ENCODE measurements at regions not wholly inside any gene's neighbourhood (a gene's known extent, or its start where the extent isn't known, plus 50 kb on each side); places are given as distances from the start of the nearest gene placed in this dataset.
"Not testable (repeated sequence)": the region's sequence is repeated elsewhere in the genome, so short reads cannot be mapped to it uniquely, and the experiment has no call there.

GRCh38 chr6:4334158-4334740, 198.9 kb upstream of the ECI2 start:
- not testable (repeated sequence) for H3K9me3 ChIP-seq (ENCODE audit: control insufficient read depth, insufficient read depth, low read length); H3K27me3 ChIP-seq (ENCODE audit: control insufficient read depth, insufficient read depth, low read length); H3K36me3 ChIP-seq (ENCODE audit: control insufficient read depth, insufficient read depth, low read length); DNase-seq (ENCODE audit: low read depth in 4 of 6, low spot score in 6 of 6); H3K4me3 ChIP-seq (ENCODE audit: low read depth, low read length); H3K27ac ChIP-seq (ENCODE audit: low read depth, low read length); H3K4me1 ChIP-seq (ENCODE audit: control insufficient read depth, insufficient read depth, low read length)
- 78% methylated on average over 8 of the region's 24 CpGs for WGBS (ENCODE audit: insufficient coverage)

- no CpG with 5 or more reads among the region's 1 CpG for WGBS (ENCODE audit: insufficient coverage)
- Histone ChIP-seq H3K9me3 (ENCODE audit: control insufficient read depth, insufficient read depth, low read length) (peaks cover 2% of the 10 kb centered on the region), H3K27ac (ENCODE audit: low read depth, low read length) (no peak overlapping the region), H3K36me3 (ENCODE audit: control insufficient read depth, insufficient read depth, low read length) (no peaks in the 10 kb centered on the region), H3K4me3 (ENCODE audit: low read depth, low read length) (no peak overlapping the region), H3K4me1 (ENCODE audit: control insufficient read depth, insufficient read depth, low read length) (no peaks in the 10 kb centered on the region), H3K27me3 (ENCODE audit: control insufficient read depth, insufficient read depth, low read length) (no peaks in the 10 kb centered on the region)
- no peak for DNase-seq (ENCODE audit: low read depth in 4 of 6, low spot score in 6 of 6)
Measured at GRCh38 chr6:4327841-4328240, 192.5 kb upstream of the ECI2 start.

GRCh38 chr6:4324746-4325145, 189.4 kb upstream of the ECI2 start:
- no peak for DNase-seq (ENCODE audit: low read depth in 4 of 6, low spot score in 6 of 6)
- no peak overlapping the region for H3K4me3 ChIP-seq (ENCODE audit: low read depth, low read length)
- no peaks in the 10 kb centered on the region for H3K4me1 ChIP-seq (ENCODE audit: control insufficient read depth, insufficient read depth, low read length)
- peaks cover 2% of the 10 kb centered on the region for H3K9me3 ChIP-seq (ENCODE audit: control insufficient read depth, insufficient read depth, low read length)
- no peaks in the 10 kb centered on the region for H3K36me3 ChIP-seq (ENCODE audit: control insufficient read depth, insufficient read depth, low read length)
- H3K27ac ChIP-seq (ENCODE audit: low read depth, low read length) = no peak overlapping the region
- H3K27me3 ChIP-seq (ENCODE audit: control insufficient read depth, insufficient read depth, low read length) = no peaks in the 10 kb centered on the region

- DNase-seq (ENCODE audit: low read depth in 4 of 6, low spot score in 6 of 6) = no peak
- no peaks in the 10 kb centered on the region for H3K36me3 ChIP-seq (ENCODE audit: control insufficient read depth, insufficient read depth, low read length)
- WGBS (ENCODE audit: insufficient coverage) = 100% methylated on average over 1 of the region's 2 CpGs
- no peaks in the 10 kb centered on the region for H3K27me3 ChIP-seq (ENCODE audit: control insufficient read depth, insufficient read depth, low read length)
- no peak overlapping the region for H3K27ac ChIP-seq (ENCODE audit: low read depth, low read length)
- H3K4me1 ChIP-seq (ENCODE audit: control insufficient read depth, insufficient read depth, low read length) = no peaks in the 10 kb centered on the region
- H3K9me3 ChIP-seq (ENCODE audit: control insufficient read depth, insufficient read depth, low read length) = peaks cover 2% of the 10 kb centered on the region
- H3K4me3 ChIP-seq (ENCODE audit: low read depth, low read length) = no peak overlapping the region
Measured at GRCh38 chr6:4323322-4323721, 187.9 kb upstream of the ECI2 start.

- Histone ChIP-seq H3K36me3 (ENCODE audit: control insufficient read depth, insufficient read depth, low read length) (no peaks in the 10 kb centered on the region), H3K4me3 (ENCODE audit: low read depth, low read length) (no peak overlapping the region), H3K9me3 (ENCODE audit: control insufficient read depth, insufficient read depth, low read length) (peaks cover 2% of the 10 kb centered on the region), H3K27me3 (ENCODE audit: control insufficient read depth, insufficient read depth, low read length) (no peaks in the 10 kb centered on the region), H3K27ac (ENCODE audit: low read depth, low read length) (no peak overlapping the region), H3K4me1 (ENCODE audit: control insufficient read depth, insufficient read depth, low read length) (no peaks in the 10 kb centered on the region)
- WGBS (ENCODE audit: insufficient coverage) = 93% methylated on average over 1 of the region's 1 CpG
- DNase-seq (ENCODE audit: low read depth in 4 of 6, low spot score in 6 of 6) = no peak
Measured at GRCh38 chr6:4322846-4323309, 187.5 kb upstream of the ECI2 start.

GRCh38 chr6:4322134-4322845, 186.9 kb upstream of the ECI2 start:
- peaks cover 2% of the 10 kb centered on the region for H3K9me3 ChIP-seq (ENCODE audit: control insufficient read depth, insufficient read depth, low read length)
- no peak overlapping the region for H3K27ac ChIP-seq (ENCODE audit: low read depth, low read length)
- 86% methylated on average over 5 of the region's 6 CpGs for WGBS (ENCODE audit: insufficient coverage)
- H3K36me3 ChIP-seq (ENCODE audit: control insufficient read depth, insufficient read depth, low read length) = no peaks in the 10 kb centered on the region
- H3K4me1 ChIP-seq (ENCODE audit: control insufficient read depth, insufficient read depth, low read length) = no peaks in the 10 kb centered on the region
- no peaks in the 10 kb centered on the region for H3K27me3 ChIP-seq (ENCODE audit: control insufficient read depth, insufficient read depth, low read length)
- no peak overlapping the region for H3K4me3 ChIP-seq (ENCODE audit: low read depth, low read length)
- DNase-seq (ENCODE audit: low read depth in 4 of 6, low spot score in 6 of 6) = no peak

GRCh38 chr6:4320860-4321259, 185.5 kb upstream of the ECI2 start:
- DNase-seq (ENCODE audit: low read depth in 4 of 6, low spot score in 6 of 6) = peak in 1 of 6 donors; percentile 67
- no peaks in the 10 kb centered on the region for H3K27me3 ChIP-seq (ENCODE audit: control insufficient read depth, insufficient read depth, low read length)
- no peak overlapping the region for H3K27ac ChIP-seq (ENCODE audit: low read depth, low read length)
- no peaks in the 10 kb centered on the region for H3K4me1 ChIP-seq (ENCODE audit: control insufficient read depth, insufficient read depth, low read length)
- no CpG with 5 or more reads among the region's 1 CpG for WGBS (ENCODE audit: insufficient coverage)
- H3K36me3 ChIP-seq (ENCODE audit: control insufficient read depth, insufficient read depth, low read length) = no peaks in the 10 kb centered on the region
- H3K9me3 ChIP-seq (ENCODE audit: control insufficient read depth, insufficient read depth, low read length) = no peaks in the 10 kb centered on the region
- no peak overlapping the region for H3K4me3 ChIP-seq (ENCODE audit: low read depth, low read length)

- Histone ChIP-seq H3K36me3 (ENCODE audit: control insufficient read depth, insufficient read depth, low read length) (no peaks in the 10 kb centered on the region), H3K4me1 (ENCODE audit: control insufficient read depth, insufficient read depth, low read length) (no peaks in the 10 kb centered on the region), H3K9me3 (ENCODE audit: control insufficient read depth, insufficient read depth, low read length) (no peaks in the 10 kb centered on the region), H3K27me3 (ENCODE audit: control insufficient read depth, insufficient read depth, low read length) (no peaks in the 10 kb centered on the region), H3K27ac (ENCODE audit: low read depth, low read length) (no peak overlapping the region), H3K4me3 (ENCODE audit: low read depth, low read length) (no peak overlapping the region)
- WGBS (ENCODE audit: insufficient coverage) = 90% methylated on average over 2 of the region's 4 CpGs
- peak in 2 of 6 donors; percentile 20 to 47 for DNase-seq (ENCODE audit: low read depth in 4 of 6, low spot score in 6 of 6)
Measured at GRCh38 chr6:4319981-4320683, 184.8 kb upstream of the ECI2 start.

GRCh38 chr6:4318321-4318720, 182.9 kb upstream of the ECI2 start:
- H3K36me3 ChIP-seq (ENCODE audit: control insufficient read depth, insufficient read depth, low read length) = no peaks in the 10 kb centered on the region
- 90% methylated on average over 2 of the region's 2 CpGs for WGBS (ENCODE audit: insufficient coverage)
- no peaks in the 10 kb centered on the region for H3K27me3 ChIP-seq (ENCODE audit: control insufficient read depth, insufficient read depth, low read length)
- no peak overlapping the region for H3K4me3 ChIP-seq (ENCODE audit: low read depth, low read length)
- DNase-seq (ENCODE audit: low read depth in 4 of 6, low spot score in 6 of 6) = no peak
- peaks cover 4% of the 10 kb centered on the region for H3K9me3 ChIP-seq (ENCODE audit: control insufficient read depth, insufficient read depth, low read length)
- H3K4me1 ChIP-seq (ENCODE audit: control insufficient read depth, insufficient read depth, low read length) = no peaks in the 10 kb centered on the region
- H3K27ac ChIP-seq (ENCODE audit: low read depth, low read length) = no peak overlapping the region

Measured in spinal cord (tissue), 9 donors.